Kidney capillary endothelial cell (primary cell): ENCODE measurements at regions not wholly inside any gene's neighbourhood (a gene's known extent, or its start where the extent isn't known, plus 50 kb on each side); places are given as distances from the start of the nearest gene placed in this dataset.

Experiments used
- DNase-seq: peaks from one replicate; pipeline ENCODE4 v3.0.0-alpha.2; 2018; ENCODE audit warnings: low spot score

DNA sequence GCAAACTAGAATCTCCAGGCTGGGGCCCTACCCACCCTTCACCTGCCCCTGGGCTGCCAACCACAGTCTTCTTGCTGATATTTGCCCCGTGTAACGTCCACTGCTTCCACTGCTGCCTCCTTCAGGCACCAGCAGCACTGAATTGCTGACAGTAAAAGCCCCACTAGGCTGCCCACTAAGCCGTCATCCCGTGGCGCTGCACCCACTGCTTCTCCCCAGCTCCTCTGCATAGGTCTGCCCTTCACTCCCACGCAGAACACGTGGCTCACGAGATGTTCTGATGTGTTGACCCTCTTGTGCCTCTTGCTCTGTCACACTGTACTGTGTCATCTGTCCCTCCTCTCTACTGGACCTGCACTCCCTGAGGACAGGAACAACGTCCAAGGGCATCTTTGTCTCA, 86.3 kb upstream of the HIVEP1 start:
- DNase-seq = no peak

DNA sequence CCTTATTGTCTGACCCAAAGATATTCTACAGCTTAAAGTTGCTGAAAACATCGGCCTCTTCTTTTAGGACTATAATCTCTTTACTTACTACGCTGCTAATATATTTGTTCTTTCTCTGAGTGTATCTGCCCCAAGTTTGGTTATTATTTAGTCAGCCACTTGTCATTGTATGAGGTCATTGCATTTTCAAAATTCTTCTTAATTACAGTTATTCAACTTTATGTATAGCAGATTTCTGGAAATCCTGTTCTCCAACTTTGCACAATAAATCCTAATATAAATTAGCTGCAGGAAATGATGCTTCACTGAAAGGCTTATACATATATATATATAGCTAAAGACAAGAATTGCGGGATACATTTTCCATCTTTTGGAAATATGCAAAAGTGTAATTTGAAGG, 88.5 kb upstream of the HIVEP1 start:
- DNase-seq = no peak

DNA sequence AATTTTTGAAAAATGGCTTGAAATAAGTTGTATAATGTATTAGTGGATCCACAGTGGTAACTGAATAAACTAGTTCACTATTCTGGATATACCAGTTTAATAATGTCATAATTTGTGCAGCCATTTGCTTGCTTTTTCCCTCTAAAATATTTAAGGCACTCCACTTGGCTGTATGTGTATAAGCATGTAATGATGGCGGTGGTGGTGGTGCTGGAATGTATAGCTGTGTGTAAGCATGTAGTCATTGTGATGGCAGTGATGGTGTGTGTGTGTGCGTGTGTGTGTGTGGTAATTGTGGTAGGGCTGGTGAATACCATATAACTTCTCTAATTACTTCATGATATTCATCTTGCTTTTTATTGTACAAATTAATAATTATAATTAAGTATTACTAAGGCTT, 89.2 kb upstream of the HIVEP1 start:
- DNase-seq = no peak

DNA sequence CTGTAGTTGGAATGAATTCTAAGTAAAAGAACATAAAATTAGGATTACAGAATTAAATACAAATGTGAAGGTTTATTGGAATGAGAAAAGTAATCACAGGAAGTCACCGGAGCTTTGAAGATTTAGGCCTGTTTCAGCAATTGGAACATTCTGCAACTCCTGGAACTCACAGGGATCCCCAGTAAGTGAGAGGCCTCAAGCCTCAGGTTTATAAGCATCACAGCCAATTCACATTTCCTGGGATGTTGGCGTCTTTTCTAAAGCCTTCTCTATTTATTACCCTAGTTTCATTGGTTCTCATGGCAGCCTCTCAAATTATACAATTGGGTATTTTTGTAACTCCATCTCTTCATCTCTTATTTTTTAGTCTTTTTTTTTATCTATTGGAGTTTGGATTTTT, 90.4 kb upstream of the HIVEP1 start:
- no peak for DNase-seq

DNA sequence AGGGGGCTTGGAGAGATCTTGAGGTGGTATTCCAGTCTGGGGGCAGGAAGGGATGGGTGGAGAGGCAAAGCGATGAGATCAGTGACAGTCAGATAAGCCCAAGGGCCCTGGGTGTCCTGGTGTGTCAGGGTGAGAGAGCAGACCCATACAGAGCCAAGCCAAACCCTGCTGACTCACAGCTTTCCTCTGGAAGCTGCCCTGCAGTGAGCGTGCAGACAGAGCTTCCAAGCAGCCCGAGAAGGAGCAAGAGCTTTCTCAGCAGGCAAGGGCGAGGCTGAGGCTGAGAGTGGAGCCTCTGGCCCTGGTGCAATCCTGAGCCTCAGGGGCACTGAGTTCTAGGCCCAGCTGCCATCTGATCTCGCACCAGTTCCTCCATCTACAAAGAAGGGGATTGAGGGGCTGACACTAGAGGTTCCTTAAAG, 91.1 kb upstream of the HIVEP1 start:
- peak; percentile 30 for DNase-seq

- no peak for DNase-seq
Observed at GRCh38 chr6:11920566-11920965, 91.5 kb upstream of the HIVEP1 start.

DNA sequence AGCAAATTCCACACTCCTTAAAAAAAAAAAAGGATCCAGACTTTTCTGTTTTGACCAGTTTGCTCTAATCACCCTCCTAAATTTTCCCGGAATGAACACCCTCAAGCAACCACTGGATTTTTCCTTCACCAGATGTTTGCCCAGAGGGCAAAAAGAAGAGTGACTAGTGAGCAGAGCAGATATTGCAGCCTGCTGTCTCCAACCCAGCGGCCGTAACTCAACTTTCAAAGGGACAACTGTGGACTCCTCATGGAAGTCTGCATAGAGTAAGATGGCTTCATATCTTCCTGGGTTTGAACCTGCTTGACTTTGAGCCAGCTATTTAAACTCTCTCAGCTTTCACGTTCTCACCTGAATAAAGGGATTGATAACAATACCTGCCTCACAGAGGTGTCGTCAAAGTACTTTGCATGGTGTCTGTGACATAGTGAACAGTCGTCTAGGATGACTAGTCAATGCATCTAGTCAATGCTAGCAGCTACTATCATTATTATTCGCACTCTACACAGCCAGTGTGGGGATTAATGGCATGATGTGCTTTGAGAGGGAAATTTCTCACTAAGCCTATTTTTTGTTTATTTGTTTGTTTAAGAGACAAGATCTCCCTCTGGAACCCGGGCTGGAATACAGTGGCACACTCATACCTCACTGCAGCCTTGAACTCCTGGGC, 92.2 kb upstream of the HIVEP1 start:
- no peak for DNase-seq

DNA sequence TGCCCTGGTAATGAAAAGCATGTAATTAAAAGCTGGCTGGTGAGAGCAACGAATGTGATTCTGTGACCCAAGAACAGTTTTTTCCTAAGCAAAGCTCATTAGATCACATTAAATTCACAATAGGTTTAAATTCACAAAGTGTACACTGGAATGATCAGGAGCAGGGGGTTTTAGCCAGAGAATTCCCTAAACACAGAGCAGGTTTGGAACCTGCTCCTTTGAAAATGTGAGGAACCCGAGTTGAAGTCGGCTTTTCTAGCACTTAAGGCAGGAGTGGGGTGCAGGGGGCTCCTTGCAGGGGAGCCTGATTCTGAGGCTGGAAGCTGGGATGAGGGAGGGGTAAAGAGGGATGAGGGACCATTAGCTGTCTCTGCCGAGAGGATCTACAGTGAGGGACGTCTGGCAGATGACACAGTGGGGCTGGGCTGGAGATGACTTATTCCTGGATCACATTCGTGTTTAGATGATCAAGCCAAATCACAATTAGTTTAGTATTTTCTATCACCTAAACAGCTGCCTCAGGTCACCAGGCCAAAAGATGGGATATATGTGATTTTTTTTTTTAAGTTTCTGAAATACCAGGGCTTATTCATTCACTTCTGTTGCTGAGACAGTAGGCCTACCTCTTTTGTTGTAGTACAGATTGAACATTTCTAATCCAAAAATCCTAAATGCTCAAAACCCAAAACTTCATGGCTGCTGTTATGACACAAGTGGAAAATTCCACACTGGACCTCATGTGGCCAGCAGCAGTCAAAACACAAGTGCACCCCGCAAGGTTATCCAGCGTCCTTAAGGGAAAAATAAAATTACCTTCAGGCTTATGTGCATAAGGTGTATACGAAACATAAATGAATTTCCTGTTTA, 93.1 kb upstream of the HIVEP1 start:
- no peak for DNase-seq

GRCh38 chr6:11917951-11918738, 94.0 kb upstream of the HIVEP1 start:
- no peak for DNase-seq

- no peak for DNase-seq
Observed at GRCh38 chr6:11912420-11912819, 99.7 kb upstream of the HIVEP1 start.

DNA sequence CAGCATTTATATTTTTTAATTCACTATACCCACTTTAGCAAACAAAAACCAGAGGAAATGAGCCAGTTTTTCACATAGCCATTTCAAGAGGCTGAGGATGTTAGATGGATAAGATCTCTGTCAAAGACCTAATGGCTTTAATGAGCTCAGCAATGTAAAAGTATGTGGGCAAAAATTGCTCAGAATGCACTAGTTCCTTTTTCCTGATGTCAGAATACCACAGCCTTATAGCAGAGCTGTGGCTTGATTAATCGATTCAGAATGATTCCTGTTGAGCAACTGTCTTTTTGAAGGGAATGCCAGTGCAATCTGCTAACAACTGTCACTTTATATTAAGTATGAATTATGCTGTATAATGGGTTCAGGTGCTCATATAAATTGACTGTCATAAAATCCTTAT, 100.6 kb upstream of the HIVEP1 start:
- DNase-seq = no peak

GRCh38 chr6:11909696-11910132, 102.4 kb upstream of the HIVEP1 start:
- no peak for DNase-seq

DNA sequence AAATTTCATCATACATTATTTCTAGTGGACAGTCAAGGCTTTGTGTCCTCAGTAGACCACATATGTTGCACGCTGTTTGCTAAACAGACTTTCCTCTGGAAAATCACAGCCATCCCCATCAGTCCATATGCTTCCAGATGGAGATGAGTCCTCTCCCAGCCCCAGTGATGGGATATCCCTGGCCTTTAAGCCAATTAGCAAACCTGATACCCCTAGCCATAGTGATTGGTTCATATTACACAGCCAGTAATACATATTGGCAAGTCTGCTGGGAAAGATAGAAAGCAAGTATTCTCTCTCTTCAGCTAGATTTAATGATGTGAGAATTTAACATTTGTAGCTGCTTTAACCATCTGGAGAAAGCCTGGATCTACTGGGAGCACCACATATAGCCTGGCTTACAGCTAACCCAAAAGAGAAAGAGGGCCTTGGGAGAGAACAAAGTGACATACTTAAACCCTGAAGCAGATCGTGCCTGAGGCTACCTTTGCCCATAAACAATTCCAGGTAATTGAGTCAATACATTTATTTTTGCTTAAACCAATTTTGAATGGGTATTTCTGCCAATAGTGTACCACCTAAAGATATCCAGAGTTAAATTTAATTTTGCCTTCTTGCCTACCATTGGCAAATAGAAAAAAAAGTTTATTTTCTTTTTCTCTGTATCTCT, 103.5 kb upstream of the HIVEP1 start:
- DNase-seq = no peak

GRCh38 chr6:11903645-11904044, 108.5 kb upstream of the HIVEP1 start:
- no peak for DNase-seq

GRCh38 chr6:11902527-11902926, 109.6 kb upstream of the HIVEP1 start:
- no peak for DNase-seq

GRCh38 chr6:11900662-11901598, 111.2 kb upstream of the HIVEP1 start:
- no peak for DNase-seq

GRCh38 chr6:11899645-11900044, 112.5 kb upstream of the HIVEP1 start:
- DNase-seq = no peak

DNA sequence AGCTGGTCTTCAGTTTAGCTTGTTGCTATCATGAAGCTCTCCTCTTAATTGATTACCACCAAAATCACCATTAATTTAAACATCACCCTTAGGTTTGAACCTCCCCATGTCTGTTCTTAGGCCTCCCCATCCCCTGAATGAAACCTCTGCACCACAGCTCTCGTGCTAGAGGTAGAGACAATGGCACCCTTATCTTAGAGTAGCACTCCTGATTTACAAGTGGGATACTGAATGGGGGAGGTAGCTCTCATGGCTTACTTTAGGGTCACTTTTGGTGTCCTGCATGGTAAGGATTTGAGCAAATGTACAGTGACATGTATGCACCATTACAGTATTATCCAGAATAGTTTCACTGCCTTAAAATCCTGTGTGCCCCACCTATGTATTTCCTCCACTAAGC, 115.6 kb upstream of the ADTRP start:
- DNase-seq = no peak

GRCh38 chr6:11891547-11891946, 112.9 kb upstream of the ADTRP start:
- DNase-seq = no peak

- no peak for DNase-seq
Observed at GRCh38 chr6:11890849-11891248, 112.2 kb upstream of the ADTRP start.

- DNase-seq = no peak
Observed at GRCh38 chr6:11890209-11890608, 111.6 kb upstream of the ADTRP start.
